ENCODE measurements at regions not wholly inside any gene's neighbourhood (a gene's known extent, or its start where the extent isn't known, plus 50 kb on each side); places are given as distances from the start of the nearest gene placed in this dataset.

GRCh38 chr3:182473191-182473710 lies 320.1 kb upstream of the ATP11B start:
- TF ChIP-seq POLR2A (IDR thresholded peaks at IDR 0.05; ENCODE audit: low read length) (no peak), GATA1 (IDR thresholded peaks at IDR 0.05; ENCODE audit: low read depth, low read length) (no peak)
